K562 (cell line): ENCODE measurements at regions not wholly inside any gene's neighbourhood (a gene's known extent, or its start where the extent isn't known, plus 50 kb on each side); places are given as distances from the start of the nearest gene placed in this dataset.

Experiments
- CSDE1 ChIP-seq, 2 experiments: fragments of 450-650 bp; IDR thresholded peaks; 2 replicates each; pipeline ENCODE4 v1.6.1; 2016; ENCODE audit warnings: mild to moderate bottlenecking in 1 of 2
- EWSR1 ChIP-seq: fragments of 450-650 bp; IDR thresholded peaks from 2 replicates; pipeline ENCODE4 v1.6.1; 2018; ENCODE audit warnings: borderline replicate concordance, mild to moderate bottlenecking, low read depth, moderate library complexity; ENCODE audit not compliant: partially characterized antibody
- NELFE ChIP-seq: IDR thresholded peaks from 2 replicates; pipeline ENCODE4 v1.6.1; 2011; ENCODE audit warnings: mild to moderate bottlenecking; ENCODE audit not compliant: insufficient read depth, insufficient read length
- NEUROD1 ChIP-seq: fragments of 150-350 bp; IDR thresholded peaks from 2 replicates; pipeline ENCODE4 v1.6.1; 2014; ENCODE audit warnings: borderline replicate concordance, low read length, low read depth; ENCODE audit not compliant: partially characterized antibody
- NR2C1 ChIP-seq, 2 experiments: fragments of 450-650 bp; IDR thresholded peaks; 2 replicates each; pipeline ENCODE4 v1.6.1; 2017; ENCODE audit warnings: mild to moderate bottlenecking in 2 of 2, antibody characterized with exemption in 1 of 2, inconsistent platforms in 1 of 2, missing compliant biosample characterization in 1 of 2, missing genetic modification characterization in 1 of 2
- ZNF444 ChIP-seq: fragments of 250-450 bp; sonication (Bioruptor Pico); IDR thresholded peaks from 2 replicates; pipeline ENCODE4 v1.4.0; 2020; ENCODE audit warnings: mild to moderate bottlenecking, moderate library complexity
- TF ChIP-seq, protein P1 (sequence below), 2 experiments: fragments of 150-350 bp in 1 of 2; IDR thresholded peaks; 2 replicates each; pipeline ENCODE4 v1.6.1; 2012 to 2016; ENCODE audit warnings: low read depth in 2 of 2, low read length in 2 of 2, mild to moderate bottlenecking in 1 of 2, moderate library complexity in 1 of 2
- TF ChIP-seq, protein P2 (sequence below): conservative IDR thresholded peaks from 2 replicates; pipeline ENCODE4 v1.6.1; 2011; ENCODE audit warnings: low read depth, mild to moderate bottlenecking, low read length; ENCODE audit not compliant: control insufficient read depth

DNA sequence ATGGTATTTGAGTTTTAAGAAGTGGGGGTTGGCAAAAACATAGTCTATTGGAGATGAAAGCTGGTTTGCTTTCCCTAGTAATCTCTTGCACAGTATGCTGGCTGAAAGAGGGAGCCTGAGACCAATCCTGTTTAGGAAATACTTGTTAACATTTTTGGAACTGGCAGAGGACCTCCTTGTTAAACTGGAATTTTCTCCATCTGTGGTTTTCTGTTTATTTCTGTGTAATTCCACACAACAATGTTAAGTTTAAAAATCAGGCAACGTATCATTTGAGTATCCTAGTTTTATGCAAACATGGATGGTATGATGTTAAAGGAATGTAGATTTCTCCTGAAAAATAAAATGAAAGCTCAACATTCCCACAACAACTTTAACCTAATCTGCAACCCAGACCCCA lies 536.0 kb upstream of the TBL1XR1 start (continued):
- TF ChIP-seq ZNF444 (CRISPR knock-in tag) = no peak
- TF ChIP-seq, protein P1, sequence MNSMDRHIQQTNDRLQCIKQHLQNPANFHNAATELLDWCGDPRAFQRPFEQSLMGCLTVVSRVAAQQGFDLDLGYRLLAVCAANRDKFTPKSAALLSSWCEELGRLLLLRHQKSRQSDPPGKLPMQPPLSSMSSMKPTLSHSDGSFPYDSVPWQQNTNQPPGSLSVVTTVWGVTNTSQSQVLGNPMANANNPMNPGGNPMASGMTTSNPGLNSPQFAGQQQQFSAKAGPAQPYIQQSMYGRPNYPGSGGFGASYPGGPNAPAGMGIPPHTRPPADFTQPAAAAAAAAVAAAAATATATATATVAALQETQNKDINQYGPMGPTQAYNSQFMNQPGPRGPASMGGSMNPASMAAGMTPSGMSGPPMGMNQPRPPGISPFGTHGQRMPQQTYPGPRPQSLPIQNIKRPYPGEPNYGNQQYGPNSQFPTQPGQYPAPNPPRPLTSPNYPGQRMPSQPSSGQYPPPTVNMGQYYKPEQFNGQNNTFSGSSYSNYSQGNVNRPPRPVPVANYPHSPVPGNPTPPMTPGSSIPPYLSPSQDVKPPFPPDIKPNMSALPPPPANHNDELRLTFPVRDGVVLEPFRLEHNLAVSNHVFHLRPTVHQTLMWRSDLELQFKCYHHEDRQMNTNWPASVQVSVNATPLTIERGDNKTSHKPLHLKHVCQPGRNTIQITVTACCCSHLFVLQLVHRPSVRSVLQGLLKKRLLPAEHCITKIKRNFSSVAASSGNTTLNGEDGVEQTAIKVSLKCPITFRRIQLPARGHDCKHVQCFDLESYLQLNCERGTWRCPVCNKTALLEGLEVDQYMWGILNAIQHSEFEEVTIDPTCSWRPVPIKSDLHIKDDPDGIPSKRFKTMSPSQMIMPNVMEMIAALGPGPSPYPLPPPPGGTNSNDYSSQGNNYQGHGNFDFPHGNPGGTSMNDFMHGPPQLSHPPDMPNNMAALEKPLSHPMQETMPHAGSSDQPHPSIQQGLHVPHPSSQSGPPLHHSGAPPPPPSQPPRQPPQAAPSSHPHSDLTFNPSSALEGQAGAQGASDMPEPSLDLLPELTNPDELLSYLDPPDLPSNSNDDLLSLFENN (IDR thresholded peaks at IDR 0.05; ENCODE audit: low read depth in 2 of 2, low read length in 2 of 2) = no peak
- TF ChIP-seq NELFE = no peak
- TF ChIP-seq NEUROD1 = no peak
- TF ChIP-seq, protein P2, sequence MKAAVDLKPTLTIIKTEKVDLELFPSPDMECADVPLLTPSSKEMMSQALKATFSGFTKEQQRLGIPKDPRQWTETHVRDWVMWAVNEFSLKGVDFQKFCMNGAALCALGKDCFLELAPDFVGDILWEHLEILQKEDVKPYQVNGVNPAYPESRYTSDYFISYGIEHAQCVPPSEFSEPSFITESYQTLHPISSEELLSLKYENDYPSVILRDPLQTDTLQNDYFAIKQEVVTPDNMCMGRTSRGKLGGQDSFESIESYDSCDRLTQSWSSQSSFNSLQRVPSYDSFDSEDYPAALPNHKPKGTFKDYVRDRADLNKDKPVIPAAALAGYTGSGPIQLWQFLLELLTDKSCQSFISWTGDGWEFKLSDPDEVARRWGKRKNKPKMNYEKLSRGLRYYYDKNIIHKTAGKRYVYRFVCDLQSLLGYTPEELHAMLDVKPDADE = no peak
- no peak for TF ChIP-seq EWSR1
- TF ChIP-seq CSDE1 (IDR thresholded peaks at IDR 0.05) = no peak
- no peak for TF ChIP-seq NR2C1 (IDR thresholded peaks at IDR 0.05)
- TF ChIP-seq NR2C1 (tag; IDR thresholded peaks at IDR 0.05) = no peak
